CD4-positive, alpha-beta T cell (primary cell): ENCODE measurements at regions not wholly inside any gene's neighbourhood (a gene's known extent, or its start where the extent isn't known, plus 50 kb on each side); places are given as distances from the start of the nearest gene placed in this dataset.

Source experiments
- ATAC-seq: fragments of 200-7000 bp; cut with Tn5 transposase; one replicate; pipeline ENCODE4 v1.10.0; 2022; ENCODE audit warnings: mild to moderate bottlenecking; ENCODE audit not compliant: poor library complexity
- CTCF ChIA-PET: fragments of 350-600 bp; sonication (Branson Sonifier 250); formaldehyde crosslinking; loops from one replicate; lab custom pipeline; 2021; ENCODE audit warnings: antibody characterized with exemption, inconsistent platforms; lab: Charles Lee
- POLR2A ChIA-PET: fragments of 350-600 bp; sonication (Branson Sonifier 250); formaldehyde crosslinking; loops from one replicate; lab custom pipeline; 2021; ENCODE audit warnings: antibody characterized with exemption, inconsistent platforms; lab: Charles Lee
- DNase-seq, 14 experiments: peaks; one replicate each; pipeline ENCODE4 v3.0.0-alpha.2; 2013 to 2020; ENCODE audit warnings: mixed read lengths in 2 of 14
- H3K27ac ChIP-seq, 2 donors: one replicate each; pipeline versions ENCODE4 v1.5.1 to v1.7.0; 2013; ENCODE audit warnings: low read length in 2 of 2, low read depth in 1 of 2, mild to moderate bottlenecking in 1 of 2
- H3K27me3 ChIP-seq, 2 experiments: 1 replicate in 1 of 2; 2 replicates in 1 of 2; pipeline versions ENCODE4 v1.6.1 to v1.7.0; 2013; ENCODE audit warnings: low read length in 2 of 2, control low read depth in 1 of 2, mild to moderate bottlenecking in 1 of 2, moderate library complexity in 1 of 2; ENCODE audit not compliant: insufficient read depth in 2 of 2, control insufficient read depth in 1 of 2
- H3K36me3 ChIP-seq: one replicate; pipeline ENCODE4 v1.6.1; 2013; ENCODE audit warnings: low read length, control low read depth; ENCODE audit not compliant: insufficient read depth
- H3K4me1 ChIP-seq: one replicate; pipeline ENCODE4 v1.6.1; 2013; ENCODE audit warnings: low read length, control low read depth; ENCODE audit not compliant: insufficient read depth
- H3K4me3 ChIP-seq: one replicate; pipeline ENCODE4 v1.5.1; 2013; ENCODE audit warnings: mild to moderate bottlenecking, low read length, moderate library complexity
- H3K9me3 ChIP-seq, 2 experiments: 1 replicate in 1 of 2; 2 replicates in 1 of 2; pipeline versions ENCODE4 v1.6.1 to v1.7.0; 2013; ENCODE audit warnings: low read length in 2 of 2, mild to moderate bottlenecking in 2 of 2, control low read depth in 1 of 2, moderate library complexity in 1 of 2; ENCODE audit not compliant: control insufficient read depth in 1 of 2, insufficient read depth in 1 of 2
- H3K27ac Mint-ChIP-seq: one replicate; pipeline ENCODE4 v1.8.0; 2020; ENCODE audit warnings: mixed read lengths
- H3K27me3 Mint-ChIP-seq: one replicate; pipeline ENCODE4 v1.8.0; 2021; ENCODE audit warnings: mixed read lengths
- H3K36me3 Mint-ChIP-seq: one replicate; pipeline ENCODE4 v1.8.0; 2021; ENCODE audit warnings: low read depth, mixed read lengths
- H3K4me1 Mint-ChIP-seq: one replicate; pipeline ENCODE4 v1.8.0; 2021; ENCODE audit warnings: low read depth, mixed read lengths
- H3K4me3 Mint-ChIP-seq: one replicate; pipeline ENCODE4 v1.8.0; 2020; ENCODE audit warnings: mild to moderate bottlenecking, mixed read lengths
- H3K9me3 Mint-ChIP-seq: one replicate; pipeline ENCODE4 v1.8.0; 2020; ENCODE audit warnings: mixed read lengths
- CTCF ChIP-seq: fragments of 200-600 bp; IDR thresholded peaks from one replicate; pipeline ENCODE4 v1.8.0; 2022; ENCODE audit warnings: antibody characterized with exemption, mild to moderate bottlenecking
- intact Hi-C, 2 experiments: fragments of 100-400 bp; cut with DNase I in 1 of 2; cut with micrococcal nuclease in 1 of 2; formaldehyde crosslinking; loops; one replicate each; pipeline versions ENCODE4 v1.15.1 to v1.9.0; 2023 to 2025; cut with DNase I, micrococcal nuclease

DNA sequence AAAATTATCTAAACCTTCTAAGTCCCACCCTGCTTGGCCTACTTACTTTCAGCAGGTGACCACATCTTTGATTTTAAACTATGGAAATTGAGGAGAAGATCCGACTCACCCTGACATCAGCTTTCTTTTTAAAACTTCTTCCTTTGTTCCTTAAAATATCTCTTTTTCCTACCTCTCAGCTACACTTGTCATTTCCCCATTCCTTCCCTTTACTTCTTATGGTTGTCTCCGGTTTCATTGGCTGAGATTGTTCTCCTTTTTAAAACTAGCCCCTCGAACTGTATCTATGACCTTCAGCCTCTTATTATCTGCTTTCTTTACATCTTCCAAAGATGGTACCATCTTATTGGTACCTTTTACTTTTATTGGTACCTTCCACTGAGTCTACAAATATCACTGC is 87.8 kb upstream of the NRIP1 start:
- intact Hi-C loops, result no loop called here
- H3K36me3 ChIP-seq, result no peaks in the 10 kb centered on the region
- no peak for TF ChIP-seq CTCF
- no peaks in the 10 kb centered on the region for H3K4me1 Mint-ChIP-seq
- H3K9me3 ChIP-seq, result no peaks in the 10 kb centered on the region
- H3K27me3 Mint-ChIP-seq, result no peaks in the 10 kb centered on the region
- H3K27ac ChIP-seq, result no peak overlapping the region
- H3K27ac Mint-ChIP-seq, result no peak overlapping the region
- DNase-seq (no peak), ATAC-seq (no peak)
- H3K27me3 ChIP-seq, result no peaks in the 10 kb centered on the region
- H3K4me1 ChIP-seq, result no peaks in the 10 kb centered on the region
- ChIA-PET CTCF (interaction anchor here (1.5 kb wide), 1 partner anchor 30 kb away, joined by 3 read pairs; no protein-coding TSS in a partner anchor), POLR2A (no interaction called here)
- no peak overlapping the region for H3K4me3 Mint-ChIP-seq
- no peak overlapping the region for H3K4me3 ChIP-seq
- no peaks in the 10 kb centered on the region for H3K36me3 Mint-ChIP-seq
- no peaks in the 10 kb centered on the region for H3K9me3 Mint-ChIP-seq

- H3K4me1 Mint-ChIP-seq, result no peaks in the 10 kb centered on the region
- H3K9me3 ChIP-seq, result no peaks in the 10 kb centered on the region
These were observed 94.7 kb upstream of the NRIP1 start for GRCh38 chr21:15159382-15160020.

GRCh38 chr21:15160136-15160535 is 95.3 kb upstream of the NRIP1 start:
- no peaks in the 10 kb centered on the region for H3K9me3 Mint-ChIP-seq
- ChIA-PET CTCF (no interaction called here), POLR2A (no interaction called here)
- H3K4me3 Mint-ChIP-seq, result no peak overlapping the region
- Histone ChIP-seq H3K36me3 (no peaks in the 10 kb centered on the region), H3K27me3 (no peaks in the 10 kb centered on the region), H3K4me1 (no peaks in the 10 kb centered on the region), H3K9me3 (no peaks in the 10 kb centered on the region), H3K4me3 (no peak overlapping the region), H3K27ac (no peak overlapping the region)
- H3K4me1 Mint-ChIP-seq, result no peaks in the 10 kb centered on the region
- no peaks in the 10 kb centered on the region for H3K27me3 Mint-ChIP-seq
- DNase-seq (no peak), ATAC-seq (no peak)
- intact Hi-C loops, result no loop called here
- H3K27ac Mint-ChIP-seq, result no peak overlapping the region
- TF ChIP-seq CTCF, result no peak
- no peaks in the 10 kb centered on the region for H3K36me3 Mint-ChIP-seq

More at GRCh38 chr21:15159382-15160020, 94.7 kb upstream of the NRIP1 start:
- no peak overlapping the region for H3K27ac Mint-ChIP-seq
- ChIA-PET CTCF (no interaction called here), POLR2A (no interaction called here)
- H3K4me1 ChIP-seq, result no peaks in the 10 kb centered on the region
- no peaks in the 10 kb centered on the region for H3K27me3 ChIP-seq
- H3K36me3 Mint-ChIP-seq, result no peaks in the 10 kb centered on the region
- no peak overlapping the region for H3K27ac ChIP-seq
- no peaks in the 10 kb centered on the region for H3K9me3 Mint-ChIP-seq
- H3K4me3 ChIP-seq, result no peak overlapping the region
- no peak for DNase-seq
- ATAC-seq, result no peak
- intact Hi-C loops, result no loop called here
- no peak for TF ChIP-seq CTCF
- H3K36me3 ChIP-seq, result no peaks in the 10 kb centered on the region
- no peak overlapping the region for H3K4me3 Mint-ChIP-seq
- H3K27me3 Mint-ChIP-seq, result no peaks in the 10 kb centered on the region
